Ascending aorta (tissue), 2 donors: ENCODE measurements at regions not wholly inside any gene's neighbourhood (a gene's known extent, or its start where the extent isn't known, plus 50 kb on each side); places are given as distances from the start of the nearest gene placed in this dataset.
"Not testable (repeated sequence)": the region's sequence is repeated elsewhere in the genome, so short reads cannot be mapped to it uniquely, and the experiment has no call there.

Source experiments
- DNase-seq, 2 donors: peaks; one replicate each; pipeline ENCODE4 v3.0.0-alpha.2; 2019; ENCODE audit warnings: low spot score in 2 of 2
- H3K27ac ChIP-seq, 2 donors: fragments of 200-600 bp; sonication (generic); one replicate each; pipeline ENCODE4 v1.5.1; 2016 to 2017; ENCODE audit warnings: mild to moderate bottlenecking in 1 of 2
- H3K27me3 ChIP-seq: fragments of 200-600 bp; sonication (generic); one replicate; pipeline ENCODE4 v1.5.1; 2017
- H3K36me3 ChIP-seq, 2 donors: fragments of 200-600 bp; sonication (generic); one replicate each; pipeline ENCODE4 v1.5.1; 2016
- H3K4me1 ChIP-seq, 2 donors: fragments of 200-600 bp; sonication (generic); one replicate each; pipeline ENCODE4 v1.5.1; 2016 to 2017; ENCODE audit warnings: mild to moderate bottlenecking in 1 of 2
- H3K4me3 ChIP-seq, 2 donors: fragments of 200-600 bp; sonication (generic); one replicate each; pipeline ENCODE4 v1.5.1; 2016 to 2017; ENCODE audit warnings: mild to moderate bottlenecking in 1 of 2
- H3K9me3 ChIP-seq, 2 donors: fragments of 200-600 bp; sonication (generic); one replicate each; pipeline ENCODE4 v1.5.1; 2016
- intact Hi-C: fragments of 100-400 bp; cut with DNase I; formaldehyde crosslinking; loops from one replicate; pipeline ENCODE4 v1.15.1; 2023
- TF ChIP-seq, protein P1 (sequence below), 3 experiments: fragments of 200-600 bp in 2 of 3; fragments of 450-650 bp in 1 of 3; sonication (generic) in 2 of 3; IDR thresholded peaks; one replicate each; pipeline ENCODE4 v1.5.1; 2016 to 2019; ENCODE audit warnings: antibody characterized with exemption in 3 of 3, mild to moderate bottlenecking in 1 of 3, moderate library complexity in 1 of 3

DNA sequence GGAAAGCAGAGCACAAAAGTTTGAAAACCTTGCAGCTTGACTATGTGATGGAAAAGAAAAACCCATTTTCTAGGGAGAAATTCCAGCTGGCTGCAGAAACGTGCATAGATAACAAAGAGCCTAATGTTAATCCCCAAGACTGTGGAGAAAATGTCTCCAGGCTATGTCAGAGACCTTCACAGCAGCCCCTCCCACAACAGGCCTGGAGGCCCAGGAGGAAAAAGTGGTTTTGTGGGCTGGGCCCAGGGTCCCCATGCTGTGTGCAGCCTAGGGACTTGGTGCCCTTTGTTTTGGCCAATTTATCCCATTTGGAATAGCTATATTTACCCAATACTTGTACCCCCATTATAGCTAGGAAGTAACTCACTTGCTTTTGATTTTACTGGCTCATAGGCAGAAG, 484.1 kb upstream of the HTR1E start:
- intact Hi-C loops = no loop called here
- no peak overlapping the region for H3K4me3 ChIP-seq
- H3K4me1 ChIP-seq = no peaks in the 10 kb centered on the region
- no peaks in the 10 kb centered on the region for H3K36me3 ChIP-seq
- TF ChIP-seq, protein P1, sequence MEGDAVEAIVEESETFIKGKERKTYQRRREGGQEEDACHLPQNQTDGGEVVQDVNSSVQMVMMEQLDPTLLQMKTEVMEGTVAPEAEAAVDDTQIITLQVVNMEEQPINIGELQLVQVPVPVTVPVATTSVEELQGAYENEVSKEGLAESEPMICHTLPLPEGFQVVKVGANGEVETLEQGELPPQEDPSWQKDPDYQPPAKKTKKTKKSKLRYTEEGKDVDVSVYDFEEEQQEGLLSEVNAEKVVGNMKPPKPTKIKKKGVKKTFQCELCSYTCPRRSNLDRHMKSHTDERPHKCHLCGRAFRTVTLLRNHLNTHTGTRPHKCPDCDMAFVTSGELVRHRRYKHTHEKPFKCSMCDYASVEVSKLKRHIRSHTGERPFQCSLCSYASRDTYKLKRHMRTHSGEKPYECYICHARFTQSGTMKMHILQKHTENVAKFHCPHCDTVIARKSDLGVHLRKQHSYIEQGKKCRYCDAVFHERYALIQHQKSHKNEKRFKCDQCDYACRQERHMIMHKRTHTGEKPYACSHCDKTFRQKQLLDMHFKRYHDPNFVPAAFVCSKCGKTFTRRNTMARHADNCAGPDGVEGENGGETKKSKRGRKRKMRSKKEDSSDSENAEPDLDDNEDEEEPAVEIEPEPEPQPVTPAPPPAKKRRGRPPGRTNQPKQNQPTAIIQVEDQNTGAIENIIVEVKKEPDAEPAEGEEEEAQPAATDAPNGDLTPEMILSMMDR (IDR thresholded peaks at IDR 0.05) = no peak
- no peak overlapping the region for H3K27ac ChIP-seq
- H3K27me3 ChIP-seq = no peaks in the 10 kb centered on the region
- DNase-seq = no peak
- no peaks in the 10 kb centered on the region for H3K9me3 ChIP-seq

DNA sequence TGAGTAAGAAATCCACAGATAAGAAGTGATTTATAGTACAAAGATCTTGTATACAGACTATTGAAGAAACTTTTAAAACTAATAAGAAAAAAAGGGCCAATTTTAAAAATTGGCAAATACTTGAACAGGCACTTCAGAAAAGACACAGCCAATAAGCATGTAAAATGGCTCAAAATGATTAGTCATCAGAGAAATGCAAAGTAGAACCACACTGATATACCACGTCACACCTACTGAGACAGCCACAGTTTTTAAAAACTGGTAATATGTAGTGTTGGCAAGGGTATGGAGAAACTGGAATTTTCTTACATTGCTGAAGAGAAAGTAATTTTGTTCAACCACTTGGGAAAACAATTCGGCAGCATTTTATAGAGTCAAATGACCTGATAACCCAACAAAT, 488.9 kb upstream of the HTR1E start:
- no peaks in the 10 kb centered on the region for H3K36me3 ChIP-seq
- no peak overlapping the region for H3K4me3 ChIP-seq

DNA sequence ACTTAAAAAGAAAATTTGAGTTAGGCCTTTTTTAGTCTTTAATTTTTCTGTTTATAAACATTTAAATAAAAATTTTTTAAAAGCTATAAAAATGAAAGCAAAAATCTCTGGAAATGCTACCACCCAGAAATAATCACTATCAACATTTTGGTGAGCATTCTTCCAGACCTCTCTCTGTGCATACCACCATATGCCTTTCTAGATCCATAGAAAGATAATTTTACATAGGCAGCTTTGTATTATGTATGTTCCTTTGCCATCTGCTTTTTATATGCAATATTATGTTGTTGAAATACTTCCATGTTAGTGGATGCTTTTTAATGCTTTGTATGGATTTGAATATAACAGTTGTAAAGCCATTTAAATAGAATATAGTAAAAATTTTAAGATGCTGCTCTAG, 496.7 kb upstream of the HTR1E start:
- Histone ChIP-seq H3K4me3 (no peak overlapping the region), H3K4me1 (no peaks in the 10 kb centered on the region), H3K27me3 (no peaks in the 10 kb centered on the region), H3K27ac (no peak overlapping the region), H3K36me3 (no peaks in the 10 kb centered on the region), H3K9me3 (no peaks in the 10 kb centered on the region)
- no peak for DNase-seq
- intact Hi-C loops = no loop called here
- TF ChIP-seq, protein P1 (IDR thresholded peaks at IDR 0.05) = no peak

More for the DNA sequence above, 488.9 kb upstream of the HTR1E start:
- Histone ChIP-seq H3K4me1 (no peaks in the 10 kb centered on the region), H3K27ac (no peak overlapping the region), H3K27me3 (no peaks in the 10 kb centered on the region), H3K9me3 (no peaks in the 10 kb centered on the region)
- DNase-seq = no peak
- TF ChIP-seq, protein P1 (IDR thresholded peaks at IDR 0.05) = no peak
- intact Hi-C loops = no loop called here

DNA sequence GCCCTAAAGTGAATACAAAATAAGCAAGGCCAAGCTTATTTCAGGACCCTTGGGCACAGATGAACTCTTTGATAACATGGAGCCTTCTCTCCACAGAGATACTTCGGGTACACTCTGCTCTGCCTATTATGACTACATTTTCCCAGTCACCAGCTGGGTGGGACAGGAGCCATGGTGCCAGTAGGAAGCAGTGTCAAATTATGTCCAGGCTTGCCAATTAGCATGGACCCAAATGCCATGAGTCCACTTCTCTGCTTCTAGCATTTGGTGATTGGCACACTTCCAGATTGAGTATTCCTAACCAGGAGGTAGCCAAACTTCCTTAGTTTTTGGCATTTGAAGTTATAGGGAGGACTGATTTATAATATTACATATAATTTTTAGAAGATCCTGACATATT, 513.8 kb upstream of the HTR1E start:
- intact Hi-C loops = no loop called here
- TF ChIP-seq, protein P1 (IDR thresholded peaks at IDR 0.05) = no peak

DNA sequence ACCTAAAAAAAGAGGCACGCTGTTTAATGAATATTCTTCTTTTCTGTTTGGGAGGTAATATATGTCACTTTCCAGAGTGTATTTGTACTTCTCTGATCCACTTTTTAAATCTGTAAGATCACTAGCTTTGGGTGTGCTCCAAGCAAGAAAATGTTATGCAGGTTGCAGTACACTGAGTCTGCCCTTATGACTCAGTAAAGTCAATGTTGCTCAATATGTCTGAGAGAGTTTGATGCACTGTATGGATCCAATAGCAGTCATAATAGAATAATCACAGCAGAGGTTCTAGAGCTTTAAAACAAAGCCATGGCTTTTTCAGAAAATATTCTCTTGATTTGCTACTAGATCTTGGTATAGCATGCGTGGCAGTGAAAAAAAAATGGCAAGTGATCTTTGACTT, 525.3 kb upstream of the HTR1E start:
- no peak overlapping the region for H3K4me3 ChIP-seq
- no peak for DNase-seq
- H3K27me3 ChIP-seq = no peaks in the 10 kb centered on the region
- H3K27ac ChIP-seq = no peak overlapping the region
- TF ChIP-seq, protein P1 (IDR thresholded peaks at IDR 0.05) = no peak
- H3K36me3 ChIP-seq = no peaks in the 10 kb centered on the region
- H3K9me3 ChIP-seq = no peaks in the 10 kb centered on the region
- H3K4me1 ChIP-seq = no peaks in the 10 kb centered on the region
- intact Hi-C loops = no loop called here

More for the DNA sequence above, 513.8 kb upstream of the HTR1E start:
- Histone ChIP-seq H3K36me3 (no peaks in the 10 kb centered on the region), H3K27me3 (no peaks in the 10 kb centered on the region), H3K4me1 (no peaks in the 10 kb centered on the region), H3K27ac (no peak overlapping the region), H3K4me3 (no peak overlapping the region), H3K9me3 (no peaks in the 10 kb centered on the region)
- DNase-seq = no peak

DNA sequence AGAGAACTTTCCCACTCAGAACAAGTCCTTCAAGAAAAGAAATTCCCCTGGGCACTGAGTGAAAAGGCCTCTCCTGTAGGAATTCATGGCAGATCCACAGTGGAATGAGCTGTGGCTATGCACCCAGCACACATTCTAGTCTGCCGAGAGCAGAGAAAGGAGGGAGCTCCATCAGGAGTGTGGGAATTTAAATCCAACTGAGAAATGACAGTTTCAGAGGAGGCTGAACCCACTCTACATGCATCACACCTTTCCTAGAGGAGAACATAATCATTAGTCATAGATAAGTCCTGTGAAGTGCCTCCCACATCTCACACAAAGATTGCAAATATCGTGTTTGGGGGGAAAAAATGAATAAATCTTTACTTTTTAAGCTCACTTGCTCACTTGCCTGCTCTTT, 530.2 kb upstream of the HTR1E start:
- TF ChIP-seq, protein P1 (IDR thresholded peaks at IDR 0.05) = no peak
- no peak overlapping the region for H3K27ac ChIP-seq
- H3K27me3 ChIP-seq = no peaks in the 10 kb centered on the region
- DNase-seq = no peak
- no peaks in the 10 kb centered on the region for H3K36me3 ChIP-seq
- H3K4me1 ChIP-seq = no peaks in the 10 kb centered on the region
- intact Hi-C loops = no loop called here
- H3K4me3 ChIP-seq = no peak overlapping the region
- no peaks in the 10 kb centered on the region for H3K9me3 ChIP-seq

DNA sequence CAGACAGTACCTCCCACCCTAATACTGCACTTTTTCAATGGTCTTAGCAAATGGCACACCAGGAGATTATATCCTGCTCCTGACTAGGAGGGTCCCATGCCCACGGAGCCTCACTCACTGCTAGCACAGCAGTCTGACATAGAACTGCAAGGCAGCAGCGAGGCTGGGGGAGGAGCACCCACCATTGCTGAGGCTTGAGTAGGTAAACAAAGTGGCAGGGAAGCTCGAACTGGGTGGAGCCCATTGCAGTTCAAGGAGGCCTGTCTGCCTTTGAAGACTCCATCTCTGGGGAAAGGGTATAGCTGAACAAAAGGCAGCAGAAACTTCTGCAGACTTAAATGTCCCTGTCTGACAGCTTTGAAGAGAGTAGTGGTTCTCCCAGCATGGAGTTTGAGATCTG, 544.5 kb upstream of the HTR1E start:
- H3K27me3 ChIP-seq, H3K4me1 ChIP-seq, H3K36me3 ChIP-seq, H3K9me3 ChIP-seq, DNase-seq, H3K27ac ChIP-seq, H3K4me3 ChIP-seq, intact Hi-C loops: not testable (repeated sequence)
